ENCODE measurements at regions not wholly inside any gene's neighbourhood (a gene's known extent, or its start where the extent isn't known, plus 50 kb on each side); places are given as distances from the start of the nearest gene placed in this dataset.

- TF ChIP-seq CTCF (IDR thresholded peaks at IDR 0.05; ENCODE audit: control extremely low read depth in 1 of 3, insufficient read depth in 1 of 3, low read depth in 1 of 3, low read length in 3 of 3) (no peak), SP1 (IDR thresholded peaks at IDR 0.05; ENCODE audit: low read depth, low read length) (no peak), MAFK (IDR thresholded peaks at IDR 0.05; ENCODE audit: low read depth, low read length) (no peak), PHF8 (conservative IDR thresholded peaks at IDR 0.05; ENCODE audit: low read depth, low read length) (no peak), SIX5 (IDR thresholded peaks at IDR 0.05; ENCODE audit: low read depth, low read length) (no peak), ASH2L (IDR thresholded peaks at IDR 0.05; ENCODE audit: low read length) (no peak)
These were observed 159.7 kb upstream of the GLI2 start (continued) for GRCh38 chr2:120575966-120576365.
